H9 (cell line): ENCODE measurements at regions not wholly inside any gene's neighbourhood (a gene's known extent, or its start where the extent isn't known, plus 50 kb on each side); places are given as distances from the start of the nearest gene placed in this dataset.

Source experiments
- DNase-seq: peaks from one replicate; pipeline ENCODE4 v3.0.0-alpha.2; 2017
- H2AFZ ChIP-seq: one replicate; pipeline ENCODE4 v1.6.1; 2013; ENCODE audit warnings: mild to moderate bottlenecking, low read length, control low read depth, moderate library complexity
- H2AK5ac ChIP-seq: 2 replicates; pipeline ENCODE4 v1.6.1; 2013; ENCODE audit warnings: low read length, control low read depth, mixed read lengths; ENCODE audit not compliant: insufficient read length
- H2BK120ac ChIP-seq: one replicate; pipeline ENCODE4 v1.6.1; 2013; ENCODE audit warnings: low read depth, mild to moderate bottlenecking, low read length, control low read depth, inconsistent platforms; ENCODE audit not compliant: poor library complexity, severe bottlenecking
- H2BK12ac ChIP-seq: 2 replicates; pipeline ENCODE4 v1.6.1; 2013; ENCODE audit warnings: low read length, control low read depth, mixed read lengths, low read depth; ENCODE audit not compliant: insufficient read length
- H2BK15ac ChIP-seq: 2 replicates; pipeline ENCODE4 v1.6.1; 2013; ENCODE audit warnings: low read depth, low read length, control low read depth
- H2BK20ac ChIP-seq: one replicate; pipeline ENCODE4 v1.6.1; 2013; ENCODE audit warnings: low read depth, mild to moderate bottlenecking, low read length, control low read depth, inconsistent platforms; ENCODE audit not compliant: poor library complexity, severe bottlenecking
- H2BK5ac ChIP-seq: 2 replicates; pipeline ENCODE4 v1.6.1; 2013; ENCODE audit warnings: low read length, control low read depth, mixed read lengths; ENCODE audit not compliant: insufficient read length
- H3K14ac ChIP-seq: 2 replicates; pipeline ENCODE4 v1.6.1; 2013; ENCODE audit warnings: low read length, control low read depth; ENCODE audit not compliant: insufficient read depth
- H3K18ac ChIP-seq: 2 replicates; pipeline ENCODE4 v1.6.1; 2013; ENCODE audit warnings: low read depth, mild to moderate bottlenecking, mixed read lengths, low read length, control low read depth; ENCODE audit not compliant: insufficient read length
- H3K23ac ChIP-seq: 2 replicates; pipeline ENCODE4 v1.6.1; 2013; ENCODE audit warnings: low read length, control low read depth, mixed read lengths, low read depth; ENCODE audit not compliant: insufficient read length
- H3K23me2 ChIP-seq: 2 replicates; pipeline ENCODE4 v1.6.1; 2013; ENCODE audit warnings: low read depth, mild to moderate bottlenecking, mixed read lengths, low read length, control low read depth; ENCODE audit not compliant: insufficient read length, poor library complexity, severe bottlenecking
- H3K27ac ChIP-seq: 2 replicates; pipeline ENCODE4 v1.5.1; 2013; ENCODE audit warnings: low read length, control low read depth, mixed read lengths, low read depth; ENCODE audit not compliant: insufficient read length
- H3K27me3 ChIP-seq: 2 replicates; pipeline ENCODE4 v1.6.1; 2013; ENCODE audit warnings: low read length, control low read depth, inconsistent platforms; ENCODE audit not compliant: insufficient read depth
- H3K4ac ChIP-seq: 2 replicates; pipeline ENCODE4 v1.6.1; 2013; ENCODE audit warnings: low read depth, mild to moderate bottlenecking, control low read depth, inconsistent platforms, low read length, moderate library complexity
- H3K4me1 ChIP-seq: 2 replicates; pipeline ENCODE4 v1.6.1; 2013; ENCODE audit warnings: low read length, control low read depth, inconsistent platforms; ENCODE audit not compliant: insufficient read depth
- H3K4me2 ChIP-seq: 2 replicates; pipeline ENCODE4 v1.6.1; 2013; ENCODE audit warnings: low read length, control low read depth, mixed read lengths; ENCODE audit not compliant: insufficient read length, insufficient read depth
- H3K56ac ChIP-seq: 2 replicates; pipeline ENCODE4 v1.6.1; 2013; ENCODE audit warnings: low read depth, mild to moderate bottlenecking, mixed read lengths, low read length, control low read depth; ENCODE audit not compliant: insufficient read length
- H3K79me1 ChIP-seq: 2 replicates; pipeline ENCODE4 v1.6.1; 2013; ENCODE audit warnings: low read depth, mild to moderate bottlenecking, moderate library complexity, low read length, control low read depth, inconsistent platforms; ENCODE audit not compliant: insufficient read depth, poor library complexity, severe bottlenecking
- H3K79me2 ChIP-seq: 2 replicates; pipeline ENCODE4 v1.6.1; 2013; ENCODE audit warnings: low read length, control low read depth, inconsistent platforms; ENCODE audit not compliant: insufficient read depth
- H3K9ac ChIP-seq: 2 replicates; pipeline ENCODE4 v1.6.1; 2013; ENCODE audit warnings: low read length, control low read depth, mixed read lengths; ENCODE audit not compliant: insufficient read length; ENCODE audit errors: extremely low read depth
- H3K9me3 ChIP-seq: one replicate; pipeline ENCODE4 v1.6.1; 2013; ENCODE audit warnings: low read depth, low read length, inconsistent platforms; ENCODE audit not compliant: control insufficient read depth
- H3T11ph ChIP-seq: one replicate; pipeline ENCODE4 v1.6.1; 2013; ENCODE audit warnings: mild to moderate bottlenecking, low read length, control low read depth, inconsistent platforms
- H4K20me1 ChIP-seq: one replicate; pipeline ENCODE4 v1.6.1; 2013; ENCODE audit not compliant: control insufficient read depth, insufficient read length, insufficient read depth
- H4K5ac ChIP-seq: 2 replicates; pipeline ENCODE4 v1.6.1; 2013; ENCODE audit warnings: low read depth, mild to moderate bottlenecking, mixed read lengths, low read length, control low read depth; ENCODE audit not compliant: insufficient read length
- H4K8ac ChIP-seq: replicated peaks from 2 replicates; pipeline ENCODE4 v1.6.1; 2013; ENCODE audit warnings: low read length, control low read depth, mixed read lengths, low read depth; ENCODE audit not compliant: insufficient read length
- H4K91ac ChIP-seq: 2 replicates; pipeline ENCODE4 v1.6.1; 2013; ENCODE audit warnings: low read depth, mild to moderate bottlenecking, moderate library complexity, mixed read lengths, low read length, control low read depth; ENCODE audit not compliant: insufficient read length
- H3K27ac Mint-ChIP-seq, 3 experiments: 2 replicates in 2 of 3; 3 replicates in 1 of 3; pipeline ENCODE4 v1.8.0; 2020 to 2021; ENCODE audit warnings: mixed read lengths in 3 of 3, mild to moderate bottlenecking in 1 of 3, moderate library complexity in 1 of 3
- H3K27me3 Mint-ChIP-seq: 2 replicates; pipeline ENCODE4 v1.8.0; 2021; ENCODE audit warnings: low read depth, mild to moderate bottlenecking, moderate library complexity, mixed read lengths
- H3K36me3 Mint-ChIP-seq, 3 experiments: 2 replicates in 2 of 3; 3 replicates in 1 of 3; pipeline ENCODE4 v1.8.0; 2020 to 2021; ENCODE audit warnings: low read depth in 3 of 3, mixed read lengths in 3 of 3; ENCODE audit not compliant: insufficient read depth in 1 of 3
- H3K4me1 Mint-ChIP-seq, 2 experiments: 2 replicates each; pipeline ENCODE4 v1.8.0; 2020; ENCODE audit warnings: mixed read lengths in 2 of 2
- H3K4me3 Mint-ChIP-seq, 2 experiments: 2 replicates in 1 of 2; 3 replicates in 1 of 2; pipeline ENCODE4 v1.8.0; 2020 to 2021; ENCODE audit warnings: mild to moderate bottlenecking in 2 of 2, mixed read lengths in 2 of 2, moderate library complexity in 1 of 2
- H3K9me3 Mint-ChIP-seq, 2 experiments: 2 replicates in 1 of 2; 3 replicates in 1 of 2; pipeline ENCODE4 v1.8.0; 2020; ENCODE audit warnings: mild to moderate bottlenecking in 2 of 2, mixed read lengths in 2 of 2, moderate library complexity in 1 of 2
- CTCF ChIP-seq: fragments of 200-600 bp; sonication (generic); conservative IDR thresholded peaks from 3 replicates; pipeline ENCODE4 v1.8.0; 2021; ENCODE audit warnings: antibody characterized with exemption, mild to moderate bottlenecking
- WGBS: extraction: QIAGEN DNeasy Blood & Tissue Kit; methylation state at CpG from one replicate; pipeline ENCODE4 v1.1.7; 2013; ENCODE audit warnings: missing lambda C conversion rate, low lambda C conversion rate, mixed read lengths; ENCODE audit not compliant: insufficient read length; ENCODE audit errors: extremely low coverage; 5-methylcytosine and 5-hydroxymethylcytosine counted together

GRCh38 chr6:147849401-147850330, 341.2 kb downstream of the SAMD5 start:
- no peak overlapping the region for H3K4me3 Mint-ChIP-seq
- no peak overlapping the region; a peak in 1 of 7 replicates for H3K27ac Mint-ChIP-seq
- Histone ChIP-seq H3K23me2 (no peaks in the 10 kb centered on the region), H3K27ac (no peak overlapping the region), H4K91ac (no peak overlapping the region), H2BK20ac (no peak overlapping the region), H2BK12ac (no peak overlapping the region), H2BK5ac (no peak overlapping the region), H3T11ph (no peak overlapping the region), H3K18ac (no peak overlapping the region), H3K23ac (no peak overlapping the region), H3K79me2 (no peaks in the 10 kb centered on the region), H3K9ac (no peak overlapping the region), H2BK15ac (no peak overlapping the region), H2BK120ac (no peak overlapping the region), H3K27me3 (no peaks in the 10 kb centered on the region), H2AFZ (no peak overlapping the region), H3K4me1 (no peaks in the 10 kb centered on the region), H3K56ac (no peak overlapping the region), H3K79me1 (no peaks in the 10 kb centered on the region), H2AK5ac (no peak overlapping the region), H4K8ac (no peak overlapping the region), H4K5ac (no peak overlapping the region), H3K14ac (no peak overlapping the region), H3K9me3 (no peaks in the 10 kb centered on the region), H3K4me2 (no peak overlapping the region), H4K20me1 (no peaks in the 10 kb centered on the region), H3K4ac (no peak overlapping the region)
- WGBS, result no CpG with 5 or more reads among the region's 10 CpGs
- TF ChIP-seq CTCF, result no peak
- DNase-seq, result no peak
- no peaks in the 10 kb centered on the region for H3K27me3 Mint-ChIP-seq
- no peaks in the 10 kb centered on the region for H3K4me1 Mint-ChIP-seq
- no peaks in the 10 kb centered on the region for H3K36me3 Mint-ChIP-seq
- H3K9me3 Mint-ChIP-seq, result no peaks in the 10 kb centered on the region
